GM12878 (cell line): ENCODE measurements at regions not wholly inside any gene's neighbourhood (a gene's known extent, or its start where the extent isn't known, plus 50 kb on each side); places are given as distances from the start of the nearest gene placed in this dataset.

Experiments
- ATAC-seq: fragments of 200-7000 bp; cut with Tn5 transposase; 3 replicates; pipeline ENCODE4 v1.9.1; 2020; ENCODE audit warnings: mild to moderate bottlenecking, moderate library complexity
- BruUV-seq: library from RNA; stranded (reverse); fragments of 400-500 nt; replicated peaks from 2 replicates; lab custom pipeline; 2021; lab: Mats Ljungman, UMichigan
- CTCF ChIA-PET: fragments of 300-600 bp; sonication (Branson Sonifier 250); formaldehyde crosslinking; extraction: SDS; loops from one replicate; lab custom pipeline; 2021; ENCODE audit warnings: inconsistent platforms; lab: Yijun Ruan, JAX
- POLR2A ChIA-PET: fragments of 350-600 bp; formaldehyde crosslinking; extraction: SDS; loops from one replicate; lab custom pipeline; 2021; ENCODE audit warnings: inconsistent platforms; lab: Charles Lee
- RAD21 ChIA-PET: fragments of 300-600 bp; sonication (Branson Sonifier 250); formaldehyde crosslinking; loops from one replicate; lab custom pipeline; 2023; ENCODE audit warnings: antibody characterized with exemption; ENCODE audit not compliant: unreplicated experiment; lab: Charles Lee
- SMC1A ChIA-PET: fragments of 300-600 bp; sonication (Branson Sonifier 250); formaldehyde crosslinking; loops from one replicate; lab custom pipeline; 2023; ENCODE audit not compliant: unreplicated experiment, uncharacterized antibody; lab: Charles Lee
- DNase-seq: peaks from one replicate; pipeline ENCODE4 v3.0.0-alpha.2; 2011; ENCODE audit warnings: low read depth, low spot score
- FAIRE-seq: peaks from 3 replicates; lab custom pipeline; 2011; peaks lifted over from hg19 to GRCh38; lab: Jason Lieb, UNC
- H2AFZ ChIP-seq: 2 replicates; pipeline ENCODE4 v1.6.0; 2011; ENCODE audit warnings: low read depth, low read length, control low read depth; ENCODE audit not compliant: control insufficient read depth
- H3K27ac ChIP-seq: 2 replicates; pipeline ENCODE4 v1.5.1; 2011; ENCODE audit warnings: control low read depth; ENCODE audit not compliant: control insufficient read depth, insufficient read depth
- H3K27me3 ChIP-seq, 2 experiments: replicated peaks in 1 of 2; 2 replicates each; pipeline versions ENCODE4 v1.6.0 to v1.6.1; 2011; ENCODE audit warnings: low read length in 1 of 2; ENCODE audit not compliant: control insufficient read depth in 2 of 2, insufficient read depth in 2 of 2
- H3K36me3 ChIP-seq, 2 experiments: 2 replicates each; pipeline ENCODE4 v1.5.1; 2011; ENCODE audit warnings: low read length in 1 of 2; ENCODE audit not compliant: control insufficient read depth in 2 of 2, insufficient read depth in 2 of 2
- H3K4me1 ChIP-seq: 2 replicates; pipeline ENCODE4 v1.6.1; 2011; ENCODE audit warnings: mild to moderate bottlenecking, low read length, moderate library complexity, mixed read lengths; ENCODE audit not compliant: control insufficient read depth, insufficient read depth
- H3K4me2 ChIP-seq: 2 replicates; pipeline ENCODE4 v1.6.0; 2011; ENCODE audit warnings: control low read depth; ENCODE audit not compliant: control insufficient read depth, insufficient read depth
- H3K4me3 ChIP-seq: fragments of 200-600 bp; sonication (generic); 2 replicates; pipeline ENCODE4 v1.5.1; 2016
- H3K79me2 ChIP-seq: 2 replicates; pipeline ENCODE4 v1.6.0; 2011; ENCODE audit warnings: low read length; ENCODE audit not compliant: control insufficient read depth, insufficient read depth
- H3K9ac ChIP-seq: 2 replicates; pipeline ENCODE4 v1.8.0; 2011; ENCODE audit warnings: low read length, control low read depth, mixed read lengths; ENCODE audit not compliant: control insufficient read depth, insufficient read depth
- H3K9me3 ChIP-seq: replicated peaks from 3 replicates; pipeline ENCODE4 v1.5.1; 2011; ENCODE audit warnings: mild to moderate bottlenecking, low read length; ENCODE audit not compliant: control insufficient read depth, insufficient read depth
- H4K20me1 ChIP-seq: 2 replicates; pipeline ENCODE4 v1.6.0; 2011; ENCODE audit not compliant: control insufficient read depth, insufficient read depth
- CREB1 ChIP-seq: IDR thresholded peaks from 2 replicates; pipeline ENCODE4 v1.6.1; 2012; ENCODE audit warnings: low read depth, mild to moderate bottlenecking, inconsistent platforms
- EP300 ChIP-seq, 2 experiments: fragments of 150-350 bp in 1 of 2; IDR thresholded peaks; 2 replicates each; pipeline ENCODE4 v1.6.1; 2011 to 2012; ENCODE audit warnings: low read depth in 2 of 2, low read length in 2 of 2, borderline replicate concordance in 1 of 2, improper control_type of control experiment in 1 of 2, inconsistent platforms in 1 of 2; ENCODE audit not compliant: control insufficient read depth in 1 of 2
- IKZF1 ChIP-seq: fragments of 450-650 bp; conservative IDR thresholded peaks from 2 replicates; pipeline ENCODE4 v1.6.1; 2017; ENCODE audit warnings: antibody characterized with exemption, mild to moderate bottlenecking
- KLF5 ChIP-seq: fragments of 450-650 bp; IDR thresholded peaks from 2 replicates; pipeline ENCODE4 v1.6.1; 2014; ENCODE audit warnings: mild to moderate bottlenecking; ENCODE audit not compliant: partially characterized antibody
- RAD51 ChIP-seq: fragments of 450-650 bp; IDR thresholded peaks from 2 replicates; pipeline ENCODE4 v1.6.1; 2016; ENCODE audit warnings: moderate library complexity, mild to moderate bottlenecking, inconsistent platforms
- RELB ChIP-seq: fragments of 450-650 bp; IDR thresholded peaks from 2 replicates; pipeline ENCODE4 v1.6.1; 2017; ENCODE audit warnings: low read depth, mild to moderate bottlenecking, moderate library complexity
- TARDBP ChIP-seq: IDR thresholded peaks from 2 replicates; pipeline ENCODE4 v1.6.1; 2016; ENCODE audit warnings: borderline replicate concordance
- ZBTB11 ChIP-seq: fragments of 450-650 bp; formaldehyde crosslinking; IDR thresholded peaks from 2 replicates; pipeline ENCODE4 v1.5.0; 2022; ENCODE audit warnings: mild to moderate bottlenecking, missing genetic modification characterization
- ZNF217 ChIP-seq: fragments of 450-650 bp; IDR thresholded peaks from 2 replicates; pipeline ENCODE4 v1.6.1; 2017; ENCODE audit warnings: antibody characterized with exemption, mild to moderate bottlenecking
- in situ Hi-C: fragments of 300-500 bp; cut with MboI; formaldehyde crosslinking; loops from 9 replicates; pipeline ENCODE4 v1.14.3; 2018; ENCODE audit warnings: mixed read lengths
- intact Hi-C: fragments of 100-400 bp; cut with micrococcal nuclease; formaldehyde crosslinking; loops from one replicate; pipeline ENCODE4 v1.14.2; 2022; ENCODE audit not compliant: unreplicated experiment
- TF ChIP-seq, protein P1 (sequence below), 3 experiments: IDR thresholded peaks in 2 of 3; conservative IDR thresholded peaks in 1 of 3; 2 replicates each; pipeline ENCODE4 v1.5.1; 2011; ENCODE audit warnings: low read depth in 3 of 3, low read length in 3 of 3, mild to moderate bottlenecking in 3 of 3, control low read depth in 2 of 3, moderate library complexity in 2 of 3, inconsistent platforms in 1 of 3, mixed read lengths in 1 of 3; ENCODE audit not compliant: control insufficient read depth in 2 of 3, insufficient read depth in 1 of 3; ENCODE audit errors: extremely low read depth in 1 of 3

- ATAC-seq (no peak), DNase-seq (no peak), FAIRE-seq (no peak)
- ChIA-PET RAD21 (no interaction called here), SMC1A (no interaction called here), POLR2A (no interaction called here), CTCF (no interaction called here)
- TF ChIP-seq KLF5 (no peak), ZNF217 (no peak), EP300 (IDR thresholded peaks at IDR 0.05; ENCODE audit: borderline replicate concordance in 1 of 2, control insufficient read depth in 1 of 2, low read depth in 2 of 2, low read length in 2 of 2) (no peak), RAD51 (no peak), IKZF1 (no peak), ZBTB11 (no peak), TARDBP (no peak), RELB (no peak), CREB1 (no peak)
- TF ChIP-seq, protein P1, sequence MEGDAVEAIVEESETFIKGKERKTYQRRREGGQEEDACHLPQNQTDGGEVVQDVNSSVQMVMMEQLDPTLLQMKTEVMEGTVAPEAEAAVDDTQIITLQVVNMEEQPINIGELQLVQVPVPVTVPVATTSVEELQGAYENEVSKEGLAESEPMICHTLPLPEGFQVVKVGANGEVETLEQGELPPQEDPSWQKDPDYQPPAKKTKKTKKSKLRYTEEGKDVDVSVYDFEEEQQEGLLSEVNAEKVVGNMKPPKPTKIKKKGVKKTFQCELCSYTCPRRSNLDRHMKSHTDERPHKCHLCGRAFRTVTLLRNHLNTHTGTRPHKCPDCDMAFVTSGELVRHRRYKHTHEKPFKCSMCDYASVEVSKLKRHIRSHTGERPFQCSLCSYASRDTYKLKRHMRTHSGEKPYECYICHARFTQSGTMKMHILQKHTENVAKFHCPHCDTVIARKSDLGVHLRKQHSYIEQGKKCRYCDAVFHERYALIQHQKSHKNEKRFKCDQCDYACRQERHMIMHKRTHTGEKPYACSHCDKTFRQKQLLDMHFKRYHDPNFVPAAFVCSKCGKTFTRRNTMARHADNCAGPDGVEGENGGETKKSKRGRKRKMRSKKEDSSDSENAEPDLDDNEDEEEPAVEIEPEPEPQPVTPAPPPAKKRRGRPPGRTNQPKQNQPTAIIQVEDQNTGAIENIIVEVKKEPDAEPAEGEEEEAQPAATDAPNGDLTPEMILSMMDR (IDR thresholded peaks at IDR 0.05 in 2 of 3, conservative IDR thresholded peaks at IDR 0.05 in 1 of 3; ENCODE audit: control insufficient read depth in 2 of 3, extremely low read depth in 1 of 3, insufficient read depth in 1 of 3, low read depth in 3 of 3, low read length in 3 of 3): no peak
- Histone ChIP-seq H3K9me3 (no peaks in the 10 kb centered on the region), H3K4me2 (no peak overlapping the region), H3K36me3 (no peaks in the 10 kb centered on the region), H3K4me3 (no peak overlapping the region), H3K79me2 (no peaks in the 10 kb centered on the region), H3K27me3 (no peaks in the 10 kb centered on the region), H3K27ac (no peak overlapping the region), H3K4me1 (no peaks in the 10 kb centered on the region), H2AFZ (no peak overlapping the region), H3K9ac (no peak overlapping the region), H4K20me1 (no peaks in the 10 kb centered on the region)
- intact Hi-C loops (no loop called here), in situ Hi-C loops (no loop called here)
- no TSS peak for BruUV-seq
These were observed 1122.2 kb downstream of the TBL1XR1 start for GRCh38 chr3:176075046-176075445.
